ENCODE measurements at regions not wholly inside any gene's neighbourhood (a gene's known extent, or its start where the extent isn't known, plus 50 kb on each side); places are given as distances from the start of the nearest gene placed in this dataset.

- TF ChIP-seq ZBTB1 (CRISPR knock-in tag; IDR thresholded peaks at IDR 0.05; ENCODE audit: borderline replicate concordance, low read depth) (no peak), MXD1 (CRISPR knock-in tag; IDR thresholded peaks at IDR 0.05; ENCODE audit: borderline replicate concordance, poor library complexity, severe bottlenecking) (no peak)
Measured at GRCh38 chr19:30083701-30084156, 141.7 kb downstream of the URI1 start (continued).

- peaks cover 7% of the 10 kb centered on the region; the same call in 1 of the 2 replicates for H4K20me1 ChIP-seq (replicated peaks; ENCODE audit: control insufficient read depth, insufficient read depth, low read length)
- in situ Hi-C loops (cut with MboI): no loop called here
- H3K27ac ChIP-seq (ENCODE audit: extremely low read depth, low read depth, low read length): no peak overlapping the region
- no peak overlapping the region for H3K9ac ChIP-seq (ENCODE audit: insufficient read depth in 1 of 2, low read depth in 2 of 2, low read length in 2 of 2)
- WGBS (ENCODE audit: insufficient coverage, low coverage, missing lambda C conversion rate): 40% methylated on average over 12 of the region's 12 CpGs
- ChIA-PET POLR2A (no interaction called here), CTCF (ENCODE audit: low intra/inter-chr PET ratio) (no interaction called here)
- H3K4me1 ChIP-seq (replicated peaks in 1 of 2; ENCODE audit: control insufficient read depth in 2 of 2, insufficient read depth in 2 of 2, low read length in 2 of 2): no peaks in the 10 kb centered on the region
- no peaks in the 10 kb centered on the region for H3K79me2 ChIP-seq (ENCODE audit: control insufficient read depth, insufficient read depth, low read length)
- peaks cover 30 to 68% of the 10 kb centered on the region in 2 experiments; a peak in 4 of 5 replicates for H3K27me3 ChIP-seq (ENCODE audit: control insufficient read depth in 2 of 2, insufficient read depth in 2 of 2, low read length in 2 of 2)
- ATAC-seq (no peak), FAIRE-seq (no peak), DNase-seq (ENCODE audit: extremely low read depth in 1 of 4, low spot score in 3 of 4) (no peak)
- BruUV-seq (replicated peaks): no TSS peak
- no peak overlapping the region for H2AFZ ChIP-seq (ENCODE audit: low read depth, low read length)
- no peak overlapping the region for H3K4me3 ChIP-seq
- no peaks in the 10 kb centered on the region for H3K36me3 ChIP-seq (ENCODE audit: control insufficient read depth, insufficient read depth, low read length)
- no peak overlapping the region for H3K4me2 ChIP-seq (ENCODE audit: insufficient read depth, low read length)
- no peaks in the 10 kb centered on the region for H3K9me1 ChIP-seq (ENCODE audit: control insufficient read depth, insufficient read depth, low read length)
- H3K9me3 ChIP-seq (replicated peaks; ENCODE audit: control insufficient read depth, insufficient read depth, low read depth, low read length): no peaks in the 10 kb centered on the region
- TF ChIP-seq NBN (IDR thresholded peaks at IDR 0.05; ENCODE audit: low read depth): no peak
- TF ChIP-seq CLOCK (CRISPR knock-in tag; IDR thresholded peaks at IDR 0.05; ENCODE audit: borderline replicate concordance): no peak
- peak; percentile 93 for TF ChIP-seq NFIC (IDR thresholded peaks at IDR 0.05)
- peak; percentile 64; the same call in 1 of the 2 replicates for TF ChIP-seq NFIX (CRISPR knock-in tag; IDR thresholded peaks at IDR 0.05; ENCODE audit: low read depth)
- intact Hi-C loops (cut with micrococcal nuclease): no loop called here
Measured at GRCh38 chr19:30084390-30084819, 142.4 kb downstream of the URI1 start.

Measured in K562 (cell line).